ENCODE measurements at regions not wholly inside any gene's neighbourhood (a gene's known extent, or its start where the extent isn't known, plus 50 kb on each side); places are given as distances from the start of the nearest gene placed in this dataset.

DNA sequence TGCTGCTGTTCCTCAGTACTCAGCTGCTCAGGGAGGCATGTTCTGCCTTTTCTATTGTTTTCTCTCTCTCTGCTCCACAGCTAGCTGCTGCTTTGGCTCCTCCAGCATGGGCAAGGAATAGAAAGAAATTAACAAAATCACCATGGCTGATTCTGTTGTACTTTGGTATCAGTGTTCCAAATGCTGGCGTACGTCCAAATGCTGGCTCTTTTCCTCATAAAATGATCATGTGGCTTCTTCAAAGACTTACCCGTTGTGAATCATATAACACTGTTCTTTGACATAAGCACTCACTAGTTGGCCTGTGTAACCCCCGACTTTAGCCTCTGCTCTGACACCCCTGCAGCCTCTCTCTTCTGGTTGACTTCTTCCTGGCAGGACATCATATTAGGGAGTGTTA is 547.6 kb downstream of the CPS1 start:
- TF ChIP-seq CTCF (IDR thresholded peaks at IDR 0.05) = no peak
- no peak for TF ChIP-seq POLR2AphosphoS5 (IDR thresholded peaks at IDR 0.05)
